OCI-LY3 (cell line): ENCODE measurements at regions not wholly inside any gene's neighbourhood (a gene's known extent, or its start where the extent isn't known, plus 50 kb on each side); places are given as distances from the start of the nearest gene placed in this dataset.

ENCODE experiments used
- H2AFZ ChIP-seq: fragments of 200-600, 300-600 bp; shearing (Covaris generic); 2 replicates; pipeline ENCODE4 v1.6.0; 2014; ENCODE audit warnings: antibody characterized with exemption, low read depth, low read length
- H3K27ac ChIP-seq: fragments of 200-600, 300-600 bp; sonication (generic); 2 replicates; pipeline ENCODE4 v1.5.1; 2014; ENCODE audit warnings: mild to moderate bottlenecking, low read length, moderate library complexity, mixed read lengths
- H3K27me3 ChIP-seq: fragments of 200-600, 300-600 bp; sonication (generic); 2 replicates; pipeline ENCODE4 v1.6.1; 2014; ENCODE audit warnings: low read depth, low read length, mixed read lengths
- H3K36me3 ChIP-seq: fragments of 200-600, 300-600 bp; sonication (generic); replicated peaks from 2 replicates; pipeline ENCODE3; 2014; ENCODE audit warnings: low read depth, low read length, mixed read lengths
- H3K4me1 ChIP-seq: fragments of 300-600, 200-600 bp; sonication (generic); 2 replicates; pipeline ENCODE4 v1.6.1; 2014; ENCODE audit warnings: low read length, mixed read lengths
- H3K4me2 ChIP-seq: fragments of 200-600, 300-600 bp; sonication (generic); 2 replicates; pipeline ENCODE4 v1.6.1; 2014; ENCODE audit warnings: low read length, mixed read lengths
- H3K4me3 ChIP-seq: fragments of 300-600, 200-600 bp; sonication (generic); 2 replicates; pipeline ENCODE4 v1.5.1; 2014; ENCODE audit warnings: antibody characterized with exemption, mild to moderate bottlenecking, low read length, moderate library complexity
- H3K79me2 ChIP-seq: fragments of 300-600, 200-600 bp; shearing (Covaris generic); 2 replicates; pipeline ENCODE4 v1.6.1; 2014; ENCODE audit warnings: mild to moderate bottlenecking, low read length, mixed read lengths
- H3K9ac ChIP-seq: fragments of 300-600, 200-600 bp; shearing (Covaris generic); 2 replicates; pipeline ENCODE4 v1.6.0; 2014; ENCODE audit warnings: mild to moderate bottlenecking, low read length, moderate library complexity
- H3K9me3 ChIP-seq: fragments of 200-600, 300-600 bp; shearing (Covaris generic); 2 replicates; pipeline ENCODE4 v1.6.1; 2014; ENCODE audit warnings: low read length, mixed read lengths; ENCODE audit not compliant: insufficient read depth
- H4K20me1 ChIP-seq: fragments of 200-600, 300-600 bp; sonication (generic); 2 replicates; pipeline ENCODE4 v1.6.1; 2016; ENCODE audit warnings: low read length, mixed read lengths; ENCODE audit not compliant: insufficient read depth
- EZH2phosphoT487 ChIP-seq: fragments of 200-600 bp; shearing (Covaris generic); IDR thresholded peaks from 2 replicates; pipeline ENCODE4 v1.6.1; 2018; ENCODE audit warnings: antibody characterized with exemption, mixed run types, low read depth
- TF ChIP-seq, protein P1 (sequence below): fragments of 200-600, 300-600 bp; sonication (generic); IDR thresholded peaks from 2 replicates; pipeline ENCODE4 v1.5.1; 2014; ENCODE audit warnings: antibody characterized with exemption, low read length, low read depth

DNA sequence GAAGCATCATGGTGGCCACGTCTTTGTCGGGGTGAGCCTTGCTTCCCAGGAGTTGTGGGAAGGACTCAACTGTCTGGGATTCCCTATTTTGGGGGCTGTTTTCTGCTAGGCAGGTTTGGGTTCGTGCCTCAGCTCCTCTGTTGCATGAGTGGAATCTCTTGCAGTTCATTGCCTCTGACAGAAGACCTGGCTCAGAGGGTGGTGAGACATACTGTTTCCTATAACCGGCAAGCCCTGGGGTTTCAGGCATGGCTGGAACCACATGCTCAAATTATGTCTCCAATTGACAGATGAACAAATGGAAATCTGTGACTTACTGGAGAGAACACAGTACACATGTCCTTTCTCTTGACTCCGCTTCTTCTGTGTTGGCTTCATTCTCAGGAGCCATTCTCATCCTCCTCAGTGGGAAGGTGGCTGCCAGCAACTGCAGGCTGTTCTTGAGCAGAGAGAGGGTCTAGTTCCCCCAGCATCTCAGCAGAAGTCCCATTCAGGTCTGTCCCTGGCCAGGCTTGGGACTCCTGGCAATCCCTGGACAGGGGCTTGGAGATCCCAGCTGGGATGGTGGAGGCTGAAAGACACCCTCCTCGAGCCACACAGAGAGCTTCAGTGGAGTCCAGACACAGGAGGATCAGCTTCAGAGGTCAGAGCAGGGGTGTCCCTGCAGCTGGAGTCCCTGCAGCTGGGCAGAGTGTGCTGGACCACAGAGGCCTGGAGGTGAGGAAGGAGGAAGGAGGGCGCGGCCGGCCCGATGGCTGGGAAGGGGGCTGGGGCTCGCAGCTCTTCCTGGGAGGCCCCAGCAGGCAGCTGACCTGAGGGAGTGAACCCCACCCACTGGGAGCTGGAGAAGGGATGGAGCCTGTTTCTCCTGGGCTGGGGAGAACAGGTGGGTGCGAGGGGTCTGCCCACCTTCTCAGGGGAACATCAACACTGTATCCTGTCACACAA is 97.6 kb downstream of the LSM3 start:
- Histone ChIP-seq H3K79me2 (no peaks in the 10 kb centered on the region), H3K36me3 (no peaks in the 10 kb centered on the region), H3K4me2 (no peak overlapping the region), H3K4me1 (no peaks in the 10 kb centered on the region), H3K9ac (no peak overlapping the region), H3K27ac (no peak overlapping the region), H2AFZ (no peak overlapping the region), H4K20me1 (no peaks in the 10 kb centered on the region), H3K9me3 (no peaks in the 10 kb centered on the region), H3K27me3 (0 out of 2 replicates have a peak, but pooled peaks cover 6% of the 10 kb centered on the region), H3K4me3 (no peak overlapping the region)
- TF ChIP-seq, protein P1, sequence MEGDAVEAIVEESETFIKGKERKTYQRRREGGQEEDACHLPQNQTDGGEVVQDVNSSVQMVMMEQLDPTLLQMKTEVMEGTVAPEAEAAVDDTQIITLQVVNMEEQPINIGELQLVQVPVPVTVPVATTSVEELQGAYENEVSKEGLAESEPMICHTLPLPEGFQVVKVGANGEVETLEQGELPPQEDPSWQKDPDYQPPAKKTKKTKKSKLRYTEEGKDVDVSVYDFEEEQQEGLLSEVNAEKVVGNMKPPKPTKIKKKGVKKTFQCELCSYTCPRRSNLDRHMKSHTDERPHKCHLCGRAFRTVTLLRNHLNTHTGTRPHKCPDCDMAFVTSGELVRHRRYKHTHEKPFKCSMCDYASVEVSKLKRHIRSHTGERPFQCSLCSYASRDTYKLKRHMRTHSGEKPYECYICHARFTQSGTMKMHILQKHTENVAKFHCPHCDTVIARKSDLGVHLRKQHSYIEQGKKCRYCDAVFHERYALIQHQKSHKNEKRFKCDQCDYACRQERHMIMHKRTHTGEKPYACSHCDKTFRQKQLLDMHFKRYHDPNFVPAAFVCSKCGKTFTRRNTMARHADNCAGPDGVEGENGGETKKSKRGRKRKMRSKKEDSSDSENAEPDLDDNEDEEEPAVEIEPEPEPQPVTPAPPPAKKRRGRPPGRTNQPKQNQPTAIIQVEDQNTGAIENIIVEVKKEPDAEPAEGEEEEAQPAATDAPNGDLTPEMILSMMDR, result no peak
- no peak for TF ChIP-seq EZH2phosphoT487

DNA sequence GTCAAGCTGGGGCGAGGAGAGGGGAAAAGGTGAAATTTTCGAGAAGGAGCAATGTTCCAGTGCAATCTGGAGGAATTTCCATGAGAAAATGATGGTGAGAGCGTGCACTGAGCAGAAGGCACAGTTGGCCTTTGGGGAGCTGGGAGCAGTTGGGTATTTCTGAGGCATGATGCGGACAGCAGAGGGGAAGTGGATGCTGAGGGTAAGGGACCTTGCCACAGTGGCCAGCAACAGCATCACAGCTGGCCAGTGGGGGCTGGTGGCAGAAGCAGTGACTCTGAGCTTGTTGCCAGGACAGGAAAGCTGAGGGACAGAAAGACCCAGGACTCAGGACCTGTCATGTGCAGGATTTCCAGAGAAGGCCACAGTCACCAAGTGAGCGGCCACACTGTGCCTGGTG is 98.9 kb downstream of the LSM3 start:
- Histone ChIP-seq H3K79me2 (no peaks in the 10 kb centered on the region), H3K27ac (no peak overlapping the region), H3K27me3 (peaks cover 6% of the 10 kb centered on the region; the same call in 1 of the 2 replicates), H2AFZ (no peak overlapping the region), H3K9ac (no peak overlapping the region), H3K9me3 (no peaks in the 10 kb centered on the region), H3K4me1 (no peaks in the 10 kb centered on the region), H4K20me1 (no peaks in the 10 kb centered on the region), H3K36me3 (no peaks in the 10 kb centered on the region), H3K4me2 (no peak overlapping the region), H3K4me3 (no peak overlapping the region)
- TF ChIP-seq, protein P1, result no peak
- no peak for TF ChIP-seq EZH2phosphoT487

DNA sequence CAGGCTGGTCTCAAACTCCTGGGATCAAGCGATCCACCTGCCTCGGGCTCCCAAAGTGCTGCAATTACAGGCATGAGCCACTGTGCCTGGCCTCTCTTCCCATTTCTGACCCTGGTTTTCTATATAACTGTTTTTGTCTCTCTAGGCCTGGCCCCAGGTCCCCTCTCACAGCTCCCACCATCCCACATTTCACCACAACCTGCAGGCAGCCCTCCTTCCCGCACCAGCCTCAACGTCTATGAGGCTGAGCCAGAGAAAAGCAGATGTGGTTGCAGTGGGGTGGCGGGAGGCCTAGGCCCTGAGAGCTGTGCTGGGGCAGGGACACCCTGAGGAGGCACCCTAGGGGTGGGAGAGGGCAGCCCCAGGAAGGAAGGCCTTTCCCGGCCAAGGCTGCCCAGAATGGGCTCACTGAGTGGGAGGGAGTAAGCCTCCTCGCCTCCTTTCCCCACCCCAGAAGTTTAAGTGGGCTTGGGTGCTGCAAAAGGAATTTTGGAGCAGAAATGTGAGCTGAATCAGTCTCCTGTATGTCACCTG is 99.7 kb downstream of the LSM3 start:
- Histone ChIP-seq H3K4me3 (no peak overlapping the region), H4K20me1 (no peaks in the 10 kb centered on the region), H3K9me3 (no peaks in the 10 kb centered on the region), H3K27ac (no peak overlapping the region), H3K79me2 (no peaks in the 10 kb centered on the region), H3K4me1 (no peaks in the 10 kb centered on the region), H3K4me2 (no peak overlapping the region), H3K36me3 (no peaks in the 10 kb centered on the region), H3K27me3 (peaks cover 7% of the 10 kb centered on the region; the same call in 1 of the 2 replicates), H2AFZ (no peak overlapping the region), H3K9ac (no peak overlapping the region)
- no peak for TF ChIP-seq EZH2phosphoT487

DNA sequence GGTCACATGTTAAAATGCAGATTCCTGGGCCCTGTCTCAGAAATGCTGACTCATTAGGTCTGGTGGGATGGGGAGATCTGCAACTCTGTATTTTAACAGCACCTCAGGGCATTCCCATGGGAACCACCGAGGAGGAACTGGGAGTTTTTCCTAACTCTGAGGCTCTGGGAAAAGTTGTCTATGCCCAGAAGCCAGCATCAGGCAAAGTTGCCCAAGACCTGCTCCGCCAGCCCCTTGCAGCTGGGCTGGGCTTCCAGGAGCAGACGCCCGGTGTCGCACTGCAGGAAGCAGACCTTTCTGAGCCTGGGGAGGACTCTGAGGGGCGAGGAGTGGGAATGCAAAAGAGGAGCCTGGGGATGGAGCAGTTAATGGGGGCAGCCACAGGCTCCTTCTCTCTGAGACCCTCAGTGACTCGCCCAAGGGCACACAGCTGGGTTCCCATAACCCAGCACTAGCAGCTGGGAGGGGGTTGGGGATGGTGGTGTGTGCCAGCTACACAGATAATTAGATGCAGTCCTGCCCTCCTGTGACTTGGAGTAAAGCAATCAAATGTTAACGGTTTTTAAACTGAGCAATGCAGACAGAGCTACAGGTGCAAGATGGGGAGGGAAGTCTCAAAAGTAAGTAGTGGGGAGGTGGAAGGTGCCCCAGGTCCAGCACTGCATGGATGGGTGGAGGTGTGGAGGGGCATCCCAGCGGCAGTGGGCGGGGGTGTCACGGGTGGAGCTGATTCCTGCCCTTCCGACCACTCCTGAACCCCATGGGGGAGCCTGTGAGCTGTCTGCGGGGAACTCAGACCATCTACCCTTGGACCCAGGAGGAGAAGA is 100.4 kb downstream of the LSM3 start:
- no peak overlapping the region for H3K4me3 ChIP-seq
- no peaks in the 10 kb centered on the region for H3K9me3 ChIP-seq
- no peaks in the 10 kb centered on the region for H3K79me2 ChIP-seq
- no peaks in the 10 kb centered on the region for H3K36me3 ChIP-seq
- H3K9ac ChIP-seq, result no peak overlapping the region
- H3K27me3 ChIP-seq, result peaks cover 9% of the 10 kb centered on the region; the same call in 1 of the 2 replicates
- no peaks in the 10 kb centered on the region for H3K4me1 ChIP-seq
- no peak overlapping the region for H2AFZ ChIP-seq
- H3K27ac ChIP-seq, result no peak overlapping the region
- H4K20me1 ChIP-seq, result no peaks in the 10 kb centered on the region
- H3K4me2 ChIP-seq, result no peak overlapping the region
- TF ChIP-seq, protein P1, result no peak
- no peak for TF ChIP-seq EZH2phosphoT487
